Esophagus squamous epithelium (tissue), 5 donors: ENCODE measurements at regions not wholly inside any gene's neighbourhood (a gene's known extent, or its start where the extent isn't known, plus 50 kb on each side); places are given as distances from the start of the nearest gene placed in this dataset.

Experiments
- DNase-seq: peaks from one replicate; lab custom pipeline; 2025; lab: John Stamatoyannopoulos, UW
- H3K27ac ChIP-seq, 4 donors: fragments of 200-600 bp; sonication (generic); one replicate each; pipeline ENCODE4 v1.5.1; 2016 to 2019; ENCODE audit warnings: mild to moderate bottlenecking in 1 of 4
- H3K27me3 ChIP-seq, 4 donors: fragments of 200-600 bp; sonication (generic); 1 replicate in 3 of 4; 2 replicates in 1 of 4; pipeline versions ENCODE4 v1.5.1 to v1.6.0; 2017 to 2021; ENCODE audit warnings: antibody characterized with exemption in 1 of 4
- H3K36me3 ChIP-seq, 3 donors: fragments of 200-600 bp; sonication (generic); one replicate each; pipeline ENCODE4 v1.5.1; 2016 to 2019
- H3K4me1 ChIP-seq, 3 donors: fragments of 200-600 bp; sonication (generic); one replicate each; pipeline ENCODE4 v1.5.1; 2017 to 2019
- H3K4me3 ChIP-seq, 4 donors: fragments of 200-600 bp; sonication (generic); 1 replicate in 3 of 4; 2 replicates in 1 of 4; pipeline ENCODE4 v1.5.1; 2016 to 2019; ENCODE audit warnings: mild to moderate bottlenecking in 2 of 4, moderate library complexity in 1 of 4
- H3K9me3 ChIP-seq, 3 donors: fragments of 200-600 bp; sonication (generic); one replicate each; pipeline ENCODE4 v1.5.1; 2016 to 2019
- CTCF ChIP-seq, 6 experiments: fragments of 450-650 bp in 4 of 6; fragments of 200-600 bp in 2 of 6; sonication (generic) in 2 of 6; IDR thresholded peaks; one replicate each; pipeline ENCODE4 v1.5.1; 2016 to 2019; ENCODE audit warnings: antibody characterized with exemption in 6 of 6, mild to moderate bottlenecking in 4 of 6, moderate library complexity in 4 of 6
- POLR2A ChIP-seq, 4 donors: fragments of 450-650 bp; IDR thresholded peaks; one replicate each; pipeline ENCODE4 v1.6.1; 2017; ENCODE audit warnings: antibody characterized with exemption in 4 of 4, mild to moderate bottlenecking in 4 of 4, moderate library complexity in 3 of 4
- WGBS, 2 donors: methylation state at CpG; one replicate each; pipeline ENCODE4 v1.1.5; 2018; 5-methylcytosine and 5-hydroxymethylcytosine counted together
- intact Hi-C: fragments of 100-400 bp; cut with DNase I; formaldehyde crosslinking; loops from one replicate; pipeline ENCODE4 v1.15.0; 2022
- donor health status: DM: yes; HTN: yes; CAD: no.

GRCh38 chrX:867502-867901 is 236.9 kb downstream of the SHOX start:
- Histone ChIP-seq H3K9me3 (peaks cover 0 to 17% (median 0%) of the 10 kb centered on the region in 3 donors), H3K4me3 (no peak overlapping the region), H3K27ac (no peak overlapping the region), H3K4me1 (no peaks in the 10 kb centered on the region), H3K36me3 (no peaks in the 10 kb centered on the region), H3K27me3 (peaks cover 0 to 4% (median 0%) of the 10 kb centered on the region in 4 donors)
- intact Hi-C loops: no loop called here
- 79 to 83% methylated on average over 11 of the region's 11 CpGs for WGBS, 2 donors
- TF ChIP-seq CTCF (IDR thresholded peaks at IDR 0.05) (no peak), POLR2A (IDR thresholded peaks at IDR 0.05) (no peak)
- no peak for DNase-seq

GRCh38 chrX:866441-866990 is 235.9 kb downstream of the SHOX start:
- TF ChIP-seq POLR2A (IDR thresholded peaks at IDR 0.05) (no peak), CTCF (IDR thresholded peaks at IDR 0.05) (no peak)
- Histone ChIP-seq H3K4me3 (no peak overlapping the region), H3K36me3 (no peaks in the 10 kb centered on the region), H3K27ac (no peak overlapping the region), H3K9me3 (peaks cover 0 to 11% (median 0%) of the 10 kb centered on the region in 3 donors), H3K27me3 (peaks cover 0 to 4% (median 0%) of the 10 kb centered on the region in 4 donors), H3K4me1 (no peaks in the 10 kb centered on the region)
- no peak for DNase-seq
- WGBS, 2 donors: 52 to 54% methylated on average over 8 to 18 of the region's 18 CpGs
- intact Hi-C loops: no loop called here

GRCh38 chrX:865422-865821 is 234.8 kb downstream of the SHOX start:
- TF ChIP-seq POLR2A (IDR thresholded peaks at IDR 0.05) (no peak), CTCF (IDR thresholded peaks at IDR 0.05) (no peak)
- H3K27me3 ChIP-seq: peaks cover 0 to 4% (median 0%) of the 10 kb centered on the region in 4 donors
- DNase-seq: no peak
- WGBS, 2 donors: 86 to 97% methylated on average over 3 of the region's 3 CpGs
- H3K9me3 ChIP-seq: peaks cover 0 to 12% (median 0%) of the 10 kb centered on the region in 3 donors
- H3K4me1 ChIP-seq: no peaks in the 10 kb centered on the region
- H3K4me3 ChIP-seq: no peak overlapping the region
- H3K36me3 ChIP-seq: no peaks in the 10 kb centered on the region
- intact Hi-C loops: no loop called here
- no peak overlapping the region for H3K27ac ChIP-seq

- TF ChIP-seq CTCF (IDR thresholded peaks at IDR 0.05): no peak
- no peak for TF ChIP-seq POLR2A (IDR thresholded peaks at IDR 0.05)
- H3K4me1 ChIP-seq: no peaks in the 10 kb centered on the region
- WGBS, 2 donors: 42 to 62% methylated on average over 9 of the region's 9 CpGs
- H3K9me3 ChIP-seq: peaks cover 0 to 19% (median 0%) of the 10 kb centered on the region in 3 donors
- H3K36me3 ChIP-seq: no peaks in the 10 kb centered on the region
- no peak overlapping the region for H3K27ac ChIP-seq
- H3K27me3 ChIP-seq: no peaks in the 10 kb centered on the region
- intact Hi-C loops: no loop called here
- H3K4me3 ChIP-seq: no peak overlapping the region
- DNase-seq: no peak
Observed at GRCh38 chrX:861921-862320, 231.3 kb downstream of the SHOX start.

- Histone ChIP-seq H3K4me3 (no peak overlapping the region), H3K36me3 (no peaks in the 10 kb centered on the region), H3K27ac (no peak overlapping the region), H3K4me1 (no peaks in the 10 kb centered on the region), H3K27me3 (no peaks in the 10 kb centered on the region), H3K9me3 (peaks cover 0 to 19% (median 0%) of the 10 kb centered on the region in 3 donors)
- no peak for DNase-seq
- 62 to 65% methylated on average over 10 to 14 of the region's 14 CpGs for WGBS, 2 donors
- intact Hi-C loops: no loop called here
- TF ChIP-seq CTCF (IDR thresholded peaks at IDR 0.05): no peak
- no peak for TF ChIP-seq POLR2A (IDR thresholded peaks at IDR 0.05)
Observed at GRCh38 chrX:861340-861890, 230.8 kb downstream of the SHOX start.
